ENCODE measurements at regions not wholly inside any gene's neighbourhood (a gene's known extent, or its start where the extent isn't known, plus 50 kb on each side); places are given as distances from the start of the nearest gene placed in this dataset.

DNA sequence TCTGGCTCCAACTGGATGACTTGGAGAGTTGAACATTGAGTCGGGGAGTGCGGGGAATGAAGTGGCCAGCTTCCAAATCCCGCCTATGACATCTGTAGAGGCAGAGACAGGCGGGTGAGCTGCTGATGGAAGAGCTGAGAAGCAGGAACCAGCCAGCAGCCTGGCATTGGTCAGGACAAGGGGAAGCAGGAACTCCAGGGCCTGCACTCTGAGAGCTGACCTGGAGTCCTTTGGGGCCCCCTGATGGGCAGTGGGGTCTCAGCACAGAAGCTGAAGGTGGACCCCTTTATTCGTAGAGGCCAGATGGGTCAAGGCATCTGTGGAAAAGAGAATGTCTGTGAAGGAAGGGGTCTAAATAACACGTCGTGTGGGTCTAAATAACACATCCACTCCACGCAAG lies 57.0 kb downstream of the SEC61G start:
- DNase-seq (ENCODE audit: low read depth in 2 of 3, low spot score in 2 of 3): no peak

DNA sequence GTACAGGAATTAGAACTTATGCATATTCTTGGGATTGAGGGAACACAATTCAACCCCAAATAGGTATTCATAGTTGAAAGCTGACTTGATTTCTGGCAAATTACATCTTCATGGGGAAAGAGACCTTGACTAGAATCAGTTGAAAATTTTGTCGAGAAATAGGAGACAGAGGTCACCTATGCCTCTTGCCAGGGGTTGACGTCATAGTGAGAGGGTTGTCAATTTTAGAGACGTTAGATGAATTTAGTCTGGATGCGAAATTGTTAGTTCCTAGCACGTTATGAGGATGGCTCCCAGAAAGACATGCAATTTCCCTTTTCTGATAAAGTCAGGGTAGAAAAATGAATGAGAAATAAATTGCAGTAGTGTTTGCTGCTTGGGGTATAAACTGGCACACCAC lies 59.3 kb downstream of the SEC61G start:
- no peak for DNase-seq (ENCODE audit: low read depth in 2 of 3, low spot score in 2 of 3)

DNA sequence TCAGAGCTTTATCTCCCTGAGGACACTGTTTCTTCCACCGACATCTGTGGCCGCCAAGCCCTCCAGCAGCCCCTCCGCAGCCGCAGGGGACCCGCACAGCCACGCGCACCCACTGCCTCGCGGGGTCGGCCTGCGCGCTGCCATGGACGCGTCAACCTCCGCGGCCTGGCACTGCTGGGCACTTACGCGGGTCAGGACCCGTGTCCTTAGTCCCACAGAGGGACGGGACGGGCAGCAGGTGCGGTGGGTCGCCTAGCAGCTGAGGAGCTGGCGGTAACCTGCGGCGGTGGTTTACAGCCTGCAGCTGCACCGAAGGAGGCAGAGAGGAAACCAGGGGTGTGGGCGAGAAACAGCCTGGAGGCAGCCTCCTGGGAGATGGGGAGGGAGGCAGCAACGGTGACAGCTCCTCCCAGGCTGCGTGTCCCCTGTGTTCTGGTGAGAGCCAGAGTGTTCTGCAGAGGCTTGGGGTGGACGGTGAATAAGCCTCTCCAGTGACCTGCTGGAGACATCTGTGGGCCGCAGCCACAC lies 61.3 kb downstream of the SEC61G start:
- DNase-seq (ENCODE audit: low read depth in 2 of 3, low spot score in 2 of 3): no peak

DNA sequence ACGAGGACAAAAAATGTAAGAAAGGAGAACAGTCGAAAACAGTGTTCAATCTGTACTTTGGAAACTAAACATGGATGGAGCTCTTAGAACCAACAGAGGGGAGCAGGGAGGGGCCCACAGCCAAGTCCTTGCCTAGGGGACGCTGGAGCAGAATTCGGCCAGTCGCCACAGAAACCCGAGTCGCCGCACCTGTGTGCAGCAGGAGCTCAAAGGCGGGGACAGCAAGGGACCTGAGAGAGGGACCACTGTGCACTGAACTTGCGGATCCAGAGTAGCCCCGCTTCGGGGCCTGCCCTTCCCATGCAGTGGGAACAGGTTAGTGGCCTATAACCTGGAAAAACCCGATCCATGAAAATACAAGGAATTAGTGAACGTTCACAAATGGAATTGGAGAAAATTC lies 68.1 kb downstream of the SEC61G start:
- DNase-seq (ENCODE audit: low read depth in 2 of 3, low spot score in 2 of 3): no peak

DNA sequence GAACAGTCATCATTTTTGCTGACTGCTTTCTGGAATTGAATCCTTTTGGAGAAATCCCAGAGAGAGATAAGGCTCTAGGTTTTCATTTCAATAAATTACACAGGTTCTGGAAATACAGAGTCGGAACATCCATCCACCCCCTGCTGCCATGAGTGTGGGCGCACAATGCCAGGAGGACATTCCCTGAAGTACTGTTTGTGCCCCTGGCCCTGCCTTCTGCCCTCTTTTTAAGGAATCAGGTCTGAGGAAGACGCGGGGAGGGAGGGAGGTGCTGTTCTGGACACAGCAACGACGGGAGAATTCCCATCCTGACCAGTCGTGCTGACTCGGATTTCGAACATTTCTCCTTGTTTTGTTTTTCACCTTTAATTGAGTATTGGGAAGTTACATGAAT lies 69.0 kb downstream of the SEC61G start:
- DNase-seq (ENCODE audit: low read depth in 2 of 3, low spot score in 2 of 3): no peak

DNA sequence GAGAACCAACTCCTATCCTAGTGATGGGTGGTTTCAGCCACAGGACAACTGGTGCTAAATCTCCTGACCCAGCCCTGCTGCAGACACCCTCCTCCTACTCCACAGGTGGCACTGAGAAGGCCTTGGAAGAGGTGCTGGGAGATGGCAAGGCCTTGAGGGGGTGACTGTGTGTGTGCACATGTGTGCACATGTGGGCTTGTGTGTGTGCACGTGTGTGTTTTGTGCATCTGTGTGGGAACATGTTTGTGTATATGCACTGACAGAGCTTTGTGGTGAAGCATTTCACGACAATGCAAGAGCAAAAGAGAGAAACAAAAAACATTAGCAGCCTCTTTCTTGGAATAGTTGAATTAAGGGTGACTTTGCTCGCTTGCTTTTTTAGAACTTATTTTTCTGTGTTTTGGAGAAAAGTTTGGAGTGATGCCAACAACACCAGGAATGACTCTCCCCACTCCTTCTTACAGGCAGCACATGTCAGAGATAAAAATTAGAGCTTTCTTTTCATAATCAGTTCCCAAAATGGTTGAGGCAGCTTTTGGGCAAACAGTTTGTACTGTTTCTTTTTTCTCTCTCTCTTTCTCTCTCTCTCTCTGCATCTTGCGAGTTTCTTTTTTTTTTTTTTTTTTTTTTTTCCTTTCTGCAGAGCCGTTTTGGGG lies 69.5 kb downstream of the SEC61G start:
- DNase-seq (ENCODE audit: low read depth in 2 of 3, low spot score in 2 of 3): no peak

DNA sequence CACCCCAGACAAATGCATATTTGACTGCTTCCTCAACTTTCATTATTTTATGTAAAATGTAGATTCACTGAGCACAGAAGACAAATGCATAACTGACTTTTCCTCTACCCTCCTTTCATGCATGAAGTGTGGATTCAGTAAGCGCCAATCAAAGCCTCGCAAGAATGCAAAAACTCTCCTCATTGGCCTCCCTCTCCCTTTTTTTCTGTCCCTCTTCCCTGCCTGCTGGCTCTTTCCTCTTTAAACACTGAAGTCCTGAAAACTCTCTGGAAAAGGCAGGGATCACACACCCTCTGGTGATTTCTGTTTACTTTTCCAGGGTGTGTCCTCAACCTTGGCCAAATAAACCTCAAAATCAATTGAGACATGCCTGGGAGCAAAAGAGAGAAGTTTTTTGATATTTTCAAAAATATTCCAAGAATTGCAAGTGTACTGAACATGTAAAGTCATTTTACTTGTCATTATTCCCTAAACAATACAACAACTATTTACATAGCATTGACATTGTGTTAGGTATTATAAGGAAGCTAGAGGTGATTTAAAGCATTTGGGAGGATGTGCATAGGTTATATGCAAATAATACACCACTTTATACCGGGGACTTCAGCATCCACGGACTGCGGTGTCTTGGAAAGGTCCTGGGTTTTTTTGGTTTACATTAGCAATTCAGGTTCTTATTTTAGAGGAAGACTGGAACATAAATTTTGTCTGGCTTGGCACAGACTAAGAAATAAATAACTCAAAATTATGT lies 71.4 kb downstream of the SEC61G start:
- DNase-seq (ENCODE audit: low read depth in 2 of 3, low spot score in 2 of 3): no peak

DNA sequence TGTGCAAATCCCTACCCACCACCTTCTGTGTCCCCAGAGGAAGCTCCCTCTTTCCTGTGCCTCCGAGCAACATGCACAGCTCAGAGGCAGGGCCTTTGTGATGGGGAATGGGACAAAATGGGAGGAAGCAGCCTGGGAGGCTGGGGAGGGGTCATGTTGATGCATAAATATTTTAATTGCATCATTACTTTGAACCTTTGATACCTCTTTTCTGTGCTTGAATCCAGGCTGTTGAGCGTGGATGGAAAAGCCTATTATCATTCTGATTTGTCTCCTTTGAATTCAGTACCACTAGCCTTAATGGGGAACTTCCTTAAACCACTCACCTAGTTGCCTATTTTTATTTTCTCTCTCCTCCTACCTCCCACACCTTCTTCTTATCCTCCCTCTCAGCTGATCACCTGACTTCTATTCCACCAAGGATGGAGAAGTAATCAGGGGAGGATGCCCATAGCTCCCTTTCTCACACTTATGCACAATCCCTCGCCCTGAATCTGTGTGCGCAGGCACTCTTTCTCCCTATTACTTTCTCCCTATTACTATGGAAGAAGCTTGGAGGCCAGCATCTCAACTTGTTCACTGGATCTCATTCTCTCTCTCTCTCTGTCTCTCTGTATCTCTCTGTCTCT lies 78.5 kb downstream of the SEC61G start:
- DNase-seq (ENCODE audit: low read depth in 2 of 3, low spot score in 2 of 3): no peak

DNA sequence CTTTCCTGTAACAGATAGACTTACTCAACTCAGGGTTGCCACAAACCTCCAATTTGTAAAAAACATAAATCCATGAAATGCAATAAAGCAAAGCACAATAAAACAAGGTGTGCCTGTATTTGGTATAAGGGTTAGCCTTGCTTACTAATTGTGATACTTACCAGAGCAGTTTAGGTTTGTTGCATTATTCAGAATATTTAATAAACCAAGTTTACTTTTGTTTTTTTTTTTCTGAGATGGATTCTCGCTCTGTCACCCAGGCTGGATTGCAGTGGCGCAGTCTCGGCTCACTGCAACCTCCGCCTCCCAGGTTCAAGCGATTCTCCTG lies 79.6 kb downstream of the SEC61G start:
- DNase-seq (ENCODE audit: low read depth in 2 of 3, low spot score in 2 of 3): no peak

DNA sequence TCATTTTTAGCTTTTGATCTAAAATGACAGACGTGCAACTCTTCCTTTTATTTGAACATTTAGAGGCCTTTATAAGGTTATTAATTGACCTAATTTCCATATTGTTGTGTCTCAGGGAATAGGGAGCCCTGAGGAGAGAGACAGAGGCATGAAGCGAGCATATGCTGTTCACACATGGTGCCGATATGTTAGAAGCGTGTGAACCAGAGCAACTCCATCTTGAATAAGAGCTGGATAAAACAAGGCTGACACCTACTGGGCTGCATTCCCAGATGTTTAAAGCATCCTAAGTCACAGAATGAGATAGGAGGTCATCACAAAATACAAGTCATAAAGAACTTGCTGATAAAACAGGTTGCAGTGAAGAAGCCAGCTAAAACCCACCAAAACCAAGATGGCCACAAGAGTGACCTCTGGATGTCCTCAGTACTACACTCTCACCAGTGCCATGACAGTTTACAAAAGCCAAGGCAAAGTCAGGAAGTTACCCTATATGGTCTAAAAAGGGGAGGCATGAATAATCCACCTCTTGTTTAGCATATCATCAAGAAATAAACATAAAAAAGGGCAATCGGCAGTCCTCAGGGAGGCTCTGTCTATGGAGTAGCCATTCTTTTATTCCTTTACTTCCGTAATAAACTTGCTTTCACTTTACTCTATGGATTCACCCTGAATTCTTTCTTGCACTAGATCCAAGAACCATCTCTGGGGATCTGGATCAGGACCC lies 80.1 kb downstream of the SEC61G start:
- no peak for DNase-seq (ENCODE audit: low read depth in 2 of 3, low spot score in 2 of 3)

DNA sequence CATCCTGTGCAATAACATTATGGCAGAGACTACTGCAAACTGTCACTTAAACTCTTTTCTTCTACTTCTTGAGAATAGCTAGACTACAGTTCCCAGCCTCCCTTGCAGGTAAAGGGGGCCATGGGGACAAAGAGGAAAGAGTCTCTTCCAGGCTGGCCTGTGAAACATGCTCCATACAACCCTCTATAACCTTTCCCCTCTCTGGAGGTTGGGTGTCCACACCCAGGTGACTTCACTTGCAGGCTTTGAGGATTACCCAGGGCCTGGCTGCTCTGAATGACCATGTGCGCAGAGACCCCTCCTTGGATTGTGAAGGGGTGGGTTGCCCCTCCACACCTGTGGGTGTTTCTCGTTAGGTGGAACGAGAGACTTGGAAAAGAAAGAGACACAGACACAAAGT lies 84.1 kb downstream of the SEC61G start:
- DNase-seq (ENCODE audit: low read depth in 2 of 3, low spot score in 2 of 3): no peak

DNA sequence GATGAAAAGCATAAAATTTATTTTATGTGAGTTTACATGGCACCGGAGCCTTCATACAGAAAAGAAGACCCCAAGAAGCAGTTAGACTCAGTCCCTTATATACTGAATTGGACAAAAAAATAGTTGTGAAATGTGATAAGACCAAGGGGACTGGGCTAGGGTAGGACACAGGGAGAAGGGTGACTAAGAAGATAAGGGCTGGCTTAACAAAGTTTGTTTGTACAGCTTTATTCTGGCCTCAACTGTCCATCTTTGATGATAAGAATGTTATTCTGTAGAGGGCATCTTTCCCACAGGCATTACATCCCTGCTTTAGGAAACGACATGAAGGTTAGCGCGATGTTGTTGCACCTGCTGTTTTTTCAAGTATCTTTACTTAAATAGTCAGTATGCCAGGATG lies 86.5 kb downstream of the SEC61G start:
- DNase-seq (ENCODE audit: low read depth in 2 of 3, low spot score in 2 of 3): no peak

DNA sequence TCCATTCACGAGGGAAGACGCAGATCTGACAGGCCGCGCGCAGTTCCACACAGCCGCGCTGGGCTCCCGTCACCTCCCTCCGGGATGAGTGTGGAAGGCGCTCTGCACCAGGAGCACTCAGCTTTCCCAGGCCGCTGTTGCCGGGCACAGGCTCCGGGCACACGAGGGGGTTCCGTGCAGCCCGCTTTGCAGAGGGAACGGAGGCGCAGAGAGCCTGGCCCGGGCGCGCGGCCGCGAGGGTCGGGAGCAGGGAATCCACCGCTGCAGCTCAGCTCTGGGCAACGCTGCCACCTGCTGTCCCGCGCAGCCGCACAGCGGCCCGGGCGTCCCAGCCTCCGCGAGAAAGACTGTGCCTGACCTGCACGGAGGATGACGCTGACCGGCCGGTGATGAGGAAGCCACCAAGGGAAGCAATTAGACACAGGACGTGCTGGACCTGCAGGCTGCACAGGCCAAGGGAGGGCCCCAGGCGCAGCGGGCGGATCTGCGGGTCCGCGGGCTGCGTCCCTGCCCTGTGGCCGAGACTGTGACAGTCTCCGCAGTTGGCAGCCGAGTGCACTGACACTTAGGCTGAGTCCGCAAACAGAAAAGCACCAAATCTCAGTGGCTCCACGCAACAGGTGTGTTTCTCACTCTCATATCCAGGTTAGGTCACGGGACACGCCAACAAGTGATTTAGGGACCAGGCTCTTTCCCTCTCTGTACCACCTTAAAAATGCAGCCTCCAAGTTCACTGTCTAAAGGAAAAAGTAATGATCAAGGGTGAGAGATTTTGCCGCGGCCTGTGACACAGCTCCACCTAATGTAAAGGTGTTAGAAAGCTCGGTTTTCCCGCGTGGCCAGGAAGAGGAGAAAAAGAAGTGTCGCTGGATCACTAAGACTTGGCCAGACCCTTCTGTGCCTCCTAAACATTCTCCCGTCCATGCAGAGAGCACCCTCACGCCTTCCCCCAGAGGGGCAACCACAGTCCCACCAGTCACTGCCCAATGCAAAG lies 94.5 kb downstream of the SEC61G start:
- peak in 1 of 3 experiments; percentile 4 for DNase-seq (ENCODE audit: low read depth in 2 of 3, low spot score in 2 of 3)

DNA sequence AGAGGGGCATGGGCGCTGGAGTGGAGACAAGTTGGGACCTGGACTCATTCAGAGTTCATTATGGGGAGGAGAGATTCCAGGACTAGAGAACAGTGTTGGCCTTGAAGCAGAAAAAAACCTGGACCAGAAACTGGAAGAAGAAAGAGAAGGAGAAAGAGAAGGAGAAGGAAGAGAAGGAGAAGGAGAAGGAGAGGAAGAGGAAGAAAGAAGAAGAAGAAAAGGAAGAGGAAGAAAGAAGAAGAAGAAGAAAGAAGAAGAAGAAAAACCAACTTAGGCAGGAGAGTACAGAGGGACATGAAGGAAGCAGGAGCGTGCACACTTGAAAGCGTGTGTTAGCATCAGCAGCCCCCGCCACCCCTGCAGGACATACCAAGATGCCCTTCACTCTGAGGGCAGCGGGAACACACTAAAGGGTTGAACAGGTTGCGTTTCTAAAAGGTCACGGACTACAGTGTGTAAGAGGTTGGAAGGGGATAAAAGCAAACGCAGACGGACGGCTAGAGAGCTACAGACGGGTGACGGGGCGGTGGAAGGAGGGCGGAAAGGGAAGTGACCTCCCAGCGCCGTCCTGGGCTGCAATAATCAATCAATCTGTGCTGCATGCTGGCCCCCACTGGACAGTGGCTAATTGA lies 95.3 kb downstream of the SEC61G start:
- no peak for DNase-seq (ENCODE audit: low read depth in 2 of 3, low spot score in 2 of 3)

DNA sequence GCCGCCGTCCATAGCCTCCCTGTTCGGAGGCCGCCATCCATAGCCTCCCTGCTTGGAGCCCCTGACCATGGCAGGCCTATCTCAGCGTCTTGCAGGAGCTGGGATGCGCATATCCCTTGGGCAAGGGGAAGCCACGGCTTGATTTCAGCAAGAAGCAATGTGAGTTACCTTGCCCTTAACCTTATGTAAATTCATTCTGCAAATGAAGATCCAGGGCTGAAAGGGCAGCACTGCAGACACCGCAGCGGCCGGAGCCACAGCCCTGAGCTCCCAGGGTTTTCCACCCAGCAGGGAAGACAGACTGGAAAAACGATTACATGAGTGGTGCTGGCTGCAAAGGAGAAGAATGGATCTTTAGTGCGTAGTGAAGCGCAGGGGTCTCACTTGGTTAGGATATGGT lies 95.8 kb downstream of the SEC61G start:
- DNase-seq (ENCODE audit: low read depth in 2 of 3, low spot score in 2 of 3): no peak

DNA sequence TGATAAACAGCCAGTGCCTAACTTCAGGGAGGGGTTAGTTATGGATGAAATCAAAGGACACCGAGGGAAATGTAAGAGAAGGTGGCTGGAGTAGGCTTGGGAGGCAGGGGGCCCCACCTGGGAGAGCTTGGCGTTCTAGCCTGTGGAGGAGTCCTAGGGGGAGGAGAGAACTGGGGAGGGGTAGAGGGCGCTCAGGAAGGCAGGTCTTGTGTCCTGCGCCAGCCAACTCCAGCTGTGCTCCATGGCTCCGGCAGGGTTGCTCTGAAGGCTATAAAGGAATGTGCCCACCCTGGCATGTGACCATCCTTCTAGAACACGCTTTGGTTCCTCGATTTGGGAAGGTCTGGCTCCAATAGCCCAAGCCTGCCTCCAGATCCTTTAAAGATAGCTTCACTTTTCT lies 96.3 kb downstream of the SEC61G start:
- no peak for DNase-seq (ENCODE audit: low read depth in 2 of 3, low spot score in 2 of 3)

DNA sequence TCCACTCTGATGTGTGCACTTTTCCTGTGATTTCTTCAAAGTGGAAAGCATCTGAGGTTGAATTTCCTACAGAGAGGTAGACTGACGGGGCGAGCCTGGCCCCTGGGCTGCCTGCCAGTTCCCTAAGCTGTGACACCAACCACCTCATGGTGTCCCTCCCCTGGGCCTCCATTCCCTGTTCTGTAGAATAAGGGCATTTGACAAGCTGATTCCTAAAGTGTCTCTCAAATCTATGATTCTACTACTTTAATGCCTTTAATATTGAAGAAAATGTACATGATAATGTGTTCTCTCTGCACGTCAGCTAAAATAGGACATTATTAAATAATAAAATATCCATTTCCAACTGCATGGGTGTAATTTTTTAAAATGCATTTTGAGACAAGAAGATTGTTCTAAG lies 105.1 kb downstream of the SEC61G start:
- no peak for DNase-seq (ENCODE audit: low read depth in 2 of 3, low spot score in 2 of 3)

DNA sequence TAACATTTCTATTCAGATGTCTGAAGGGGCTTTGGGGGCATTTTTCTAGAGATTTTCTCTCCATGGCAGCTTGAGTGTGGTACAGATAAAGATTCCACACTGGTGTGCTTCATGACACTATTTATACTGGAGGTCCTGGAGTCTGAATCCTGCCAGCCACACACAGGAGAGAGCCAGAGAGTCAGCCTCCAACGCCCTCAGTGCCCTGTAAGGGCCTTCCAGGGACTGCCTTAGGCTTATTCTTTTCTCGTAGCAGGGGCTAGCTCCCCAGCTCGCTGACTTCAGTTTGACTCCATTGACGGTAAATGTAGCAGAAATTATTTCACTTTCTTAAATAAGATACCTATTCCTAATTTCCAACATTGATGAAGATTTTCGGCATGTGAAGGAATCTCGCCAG lies 100.9 kb downstream of the VSTM2A start:
- DNase-seq (ENCODE audit: low read depth in 2 of 3, low spot score in 2 of 3): no peak

DNA sequence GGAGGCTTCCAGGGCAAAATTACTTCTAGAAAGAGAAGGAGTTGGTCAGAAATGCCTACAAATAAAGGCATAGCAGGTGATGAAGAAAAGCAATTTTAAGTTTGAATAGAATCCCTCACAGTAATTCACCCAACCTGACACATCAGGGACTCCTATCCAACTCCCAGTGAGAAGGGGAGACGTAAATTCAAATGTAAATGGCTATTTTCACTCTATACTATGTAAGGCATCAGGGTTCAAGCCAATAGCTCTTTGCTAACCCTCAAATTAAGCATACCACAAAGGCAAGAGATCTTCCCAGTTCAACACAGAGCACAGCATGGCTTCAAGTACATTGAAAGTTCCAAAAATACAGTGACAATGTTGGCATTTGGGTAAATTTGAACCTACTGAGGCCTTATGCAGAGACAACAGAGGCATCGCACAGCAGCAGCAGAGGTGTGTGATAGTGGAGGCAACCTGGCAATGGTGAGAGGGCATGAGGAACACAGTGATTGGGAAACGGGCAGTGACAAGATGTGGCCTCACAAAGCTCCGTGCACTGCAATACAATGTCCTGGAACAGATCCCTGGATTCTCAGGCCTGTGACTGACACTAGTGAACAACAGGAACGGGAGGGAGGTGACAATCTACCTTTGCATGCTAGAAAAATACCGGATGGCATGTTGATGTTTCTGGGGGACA lies 95.7 kb downstream of the VSTM2A start:
- DNase-seq (ENCODE audit: low read depth in 2 of 3, low spot score in 2 of 3): no peak

DNA sequence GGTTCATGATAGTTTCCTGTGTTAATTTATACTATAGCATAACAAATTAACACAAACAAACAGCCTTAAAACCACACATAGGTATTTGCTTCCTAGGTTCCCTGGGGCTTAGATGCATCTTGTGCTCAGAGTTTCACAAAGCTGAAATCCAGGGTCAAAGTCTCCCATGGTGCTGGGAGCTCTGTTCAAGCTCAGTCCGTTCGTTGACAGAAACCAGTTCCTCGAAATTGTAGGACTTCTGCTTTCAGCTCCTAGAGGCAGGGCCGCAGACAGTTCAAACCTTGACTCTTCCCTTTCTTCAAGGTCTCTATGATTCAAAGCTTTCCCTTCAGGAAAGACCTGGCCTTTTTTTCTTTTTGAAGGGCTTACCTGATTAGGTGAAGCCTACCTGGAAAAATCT lies 90.5 kb downstream of the VSTM2A start:
- DNase-seq (ENCODE audit: low read depth in 2 of 3, low spot score in 2 of 3): no peak
